Gastroesophageal sphincter (tissue), 4 donors: ENCODE measurements at regions not wholly inside any gene's neighbourhood (a gene's known extent, or its start where the extent isn't known, plus 50 kb on each side); places are given as distances from the start of the nearest gene placed in this dataset.

Experiments
- ATAC-seq: fragments of 150-250 bp; one replicate; pipeline ENCODE4 v1.9.1; 2016; ENCODE audit warnings: mild to moderate bottlenecking, moderate library complexity
- H3K27ac ChIP-seq, 4 donors: fragments of 200-600 bp; sonication (generic) in 3 of 4; 1 replicate in 3 of 4; 2 replicates in 1 of 4; pipeline ENCODE4 v1.5.1; 2016 to 2019
- H3K27me3 ChIP-seq: fragments of 200-600 bp; sonication (generic); one replicate; pipeline ENCODE4 v1.5.1; 2019
- H3K36me3 ChIP-seq, 2 donors: fragments of 200-600 bp; sonication (generic); one replicate each; pipeline ENCODE4 v1.5.1; 2019; ENCODE audit warnings: control low read depth in 1 of 2
- H3K4me1 ChIP-seq, 3 donors: fragments of 200-600 bp; sonication (generic); 1 replicate in 2 of 3; 2 replicates in 1 of 3; pipeline ENCODE4 v1.5.1; 2016 to 2019; ENCODE audit warnings: control low read depth in 2 of 3
- H3K4me3 ChIP-seq, 2 donors: fragments of 200-600 bp; sonication (generic); one replicate each; pipeline ENCODE4 v1.5.1; 2019; ENCODE audit warnings: mild to moderate bottlenecking in 1 of 2, moderate library complexity in 1 of 2
- H3K9me3 ChIP-seq, 3 donors: fragments of 200-600 bp; sonication (generic); one replicate each; pipeline ENCODE4 v1.5.1; 2017 to 2019; ENCODE audit warnings: control low read depth in 2 of 3
- EP300 ChIP-seq: sonication (generic); formaldehyde crosslinking; IDR thresholded peaks from one replicate; pipeline ENCODE4 v1.6.1; 2017; ENCODE audit warnings: antibody characterized with exemption, mild to moderate bottlenecking
- POLR2A ChIP-seq, 2 donors: fragments of 450-650 bp; IDR thresholded peaks; one replicate each; pipeline ENCODE4 v1.6.1; 2017; ENCODE audit warnings: antibody characterized with exemption in 2 of 2, mild to moderate bottlenecking in 2 of 2, moderate library complexity in 1 of 2
- POLR2AphosphoS5 ChIP-seq: sonication (generic); formaldehyde crosslinking; IDR thresholded peaks from one replicate; pipeline ENCODE4 v1.6.1; 2017; ENCODE audit warnings: antibody characterized with exemption
- WGBS, 2 donors: methylation state at CpG; one replicate each; pipeline ENCODE4 v1.1.5; 2018; ENCODE audit warnings: low coverage in 1 of 2; 5-methylcytosine and 5-hydroxymethylcytosine counted together
- TF ChIP-seq, protein P1 (sequence below), 4 experiments: fragments of 200-600 bp in 2 of 4; fragments of 450-650 bp in 2 of 4; sonication (generic) in 1 of 4; IDR thresholded peaks; one replicate each; pipeline ENCODE4 v1.5.1; 2017 to 2019; ENCODE audit warnings: antibody characterized with exemption in 4 of 4, mild to moderate bottlenecking in 2 of 4, moderate library complexity in 2 of 4

DNA sequence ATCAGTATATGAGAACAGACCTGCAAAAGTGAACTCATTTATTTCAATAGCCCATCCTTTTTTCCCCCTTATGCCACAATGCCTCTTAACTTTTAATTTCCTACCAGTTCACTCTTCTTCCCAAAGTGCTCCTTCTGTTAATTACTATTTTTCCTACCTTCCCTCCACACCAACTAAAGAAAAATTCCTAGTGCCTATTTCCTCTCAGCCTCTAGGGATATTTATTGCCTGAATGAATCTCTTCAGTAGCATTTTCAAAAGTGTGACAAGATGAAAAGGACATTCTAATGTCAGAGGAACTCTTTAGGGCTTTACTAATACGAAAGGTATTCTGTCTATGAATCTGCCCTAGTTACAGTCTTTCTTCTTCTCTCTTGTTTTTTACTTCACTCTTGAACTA is 181.1 kb upstream of the SPRY1 start:
- no peak for ATAC-seq
- no peaks in the 10 kb centered on the region for H3K27me3 ChIP-seq
- peaks cover 0 to 18% (median 2%) of the 10 kb centered on the region in 3 donors for H3K4me1 ChIP-seq
- WGBS, 2 donors: 43 to 78% methylated on average over 1 of the region's 1 CpG
- H3K36me3 ChIP-seq: no peaks in the 10 kb centered on the region
- H3K27ac ChIP-seq: no peak overlapping the region
- H3K4me3 ChIP-seq: no peak overlapping the region
- H3K9me3 ChIP-seq: no peaks in the 10 kb centered on the region
- TF ChIP-seq POLR2AphosphoS5: no peak
- no peak for TF ChIP-seq EP300

GRCh38 chr4:123216543-123216942 is 180.1 kb upstream of the SPRY1 start:
- Histone ChIP-seq H3K27me3 (no peaks in the 10 kb centered on the region), H3K4me3 (no peak overlapping the region), H3K36me3 (no peaks in the 10 kb centered on the region), H3K27ac (no peak overlapping the region), H3K9me3 (no peaks in the 10 kb centered on the region), H3K4me1 (peaks cover 0 to 18% (median 2%) of the 10 kb centered on the region in 3 donors)
- no peak for ATAC-seq
- 0 to 9% methylated on average over 1 of the region's 1 CpG for WGBS, 2 donors
- TF ChIP-seq EP300: no peak
- TF ChIP-seq POLR2AphosphoS5: no peak
- TF ChIP-seq, protein P1, sequence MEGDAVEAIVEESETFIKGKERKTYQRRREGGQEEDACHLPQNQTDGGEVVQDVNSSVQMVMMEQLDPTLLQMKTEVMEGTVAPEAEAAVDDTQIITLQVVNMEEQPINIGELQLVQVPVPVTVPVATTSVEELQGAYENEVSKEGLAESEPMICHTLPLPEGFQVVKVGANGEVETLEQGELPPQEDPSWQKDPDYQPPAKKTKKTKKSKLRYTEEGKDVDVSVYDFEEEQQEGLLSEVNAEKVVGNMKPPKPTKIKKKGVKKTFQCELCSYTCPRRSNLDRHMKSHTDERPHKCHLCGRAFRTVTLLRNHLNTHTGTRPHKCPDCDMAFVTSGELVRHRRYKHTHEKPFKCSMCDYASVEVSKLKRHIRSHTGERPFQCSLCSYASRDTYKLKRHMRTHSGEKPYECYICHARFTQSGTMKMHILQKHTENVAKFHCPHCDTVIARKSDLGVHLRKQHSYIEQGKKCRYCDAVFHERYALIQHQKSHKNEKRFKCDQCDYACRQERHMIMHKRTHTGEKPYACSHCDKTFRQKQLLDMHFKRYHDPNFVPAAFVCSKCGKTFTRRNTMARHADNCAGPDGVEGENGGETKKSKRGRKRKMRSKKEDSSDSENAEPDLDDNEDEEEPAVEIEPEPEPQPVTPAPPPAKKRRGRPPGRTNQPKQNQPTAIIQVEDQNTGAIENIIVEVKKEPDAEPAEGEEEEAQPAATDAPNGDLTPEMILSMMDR (IDR thresholded peaks at IDR 0.05): no peak
- no peak for TF ChIP-seq POLR2A (IDR thresholded peaks at IDR 0.05)

GRCh38 chr4:123216946-123217345 is 179.6 kb upstream of the SPRY1 start:
- no peak for TF ChIP-seq EP300
- TF ChIP-seq POLR2A (IDR thresholded peaks at IDR 0.05): no peak
- TF ChIP-seq, protein P1 (IDR thresholded peaks at IDR 0.05): no peak
- TF ChIP-seq POLR2AphosphoS5: no peak
- Histone ChIP-seq H3K27me3 (no peaks in the 10 kb centered on the region), H3K4me1 (peaks cover 0 to 18% (median 2%) of the 10 kb centered on the region in 3 donors), H3K9me3 (no peaks in the 10 kb centered on the region), H3K36me3 (no peaks in the 10 kb centered on the region), H3K4me3 (no peak overlapping the region), H3K27ac (peak overlapping the region in 1 of 4 donors; percentile 11)
- no peak for ATAC-seq

DNA sequence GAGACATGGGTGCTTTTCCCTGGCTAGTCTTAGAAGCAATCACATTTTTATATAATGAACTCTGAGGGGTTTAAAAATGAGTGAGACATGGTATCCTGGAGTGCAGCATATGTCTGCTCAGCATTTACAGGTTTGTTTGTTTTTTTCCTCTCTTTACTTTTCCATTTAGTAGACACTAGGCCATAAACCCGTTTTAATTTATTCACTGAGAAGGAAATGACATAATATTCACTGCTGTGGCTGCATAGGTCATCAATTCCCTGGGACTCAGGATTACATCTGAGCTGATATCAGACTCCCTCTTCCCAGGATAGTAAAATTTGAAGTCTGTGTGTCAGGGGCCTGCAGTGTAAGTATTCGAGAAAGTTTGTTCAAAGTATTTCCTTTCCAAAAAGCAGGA is 178.9 kb upstream of the SPRY1 start:
- H3K27ac ChIP-seq: no peak overlapping the region
- H3K4me3 ChIP-seq: no peak overlapping the region
- peaks cover 0 to 18% (median 2%) of the 10 kb centered on the region in 3 donors for H3K4me1 ChIP-seq
- no peak for ATAC-seq
- no peaks in the 10 kb centered on the region for H3K36me3 ChIP-seq
- TF ChIP-seq, protein P1 (IDR thresholded peaks at IDR 0.05): no peak
- TF ChIP-seq EP300 (no peak), POLR2AphosphoS5 (no peak), POLR2A (IDR thresholded peaks at IDR 0.05) (no peak)
- H3K9me3 ChIP-seq: no peaks in the 10 kb centered on the region
- 26 to 33% methylated on average over 2 of the region's 2 CpGs for WGBS, 2 donors
- no peaks in the 10 kb centered on the region for H3K27me3 ChIP-seq

DNA sequence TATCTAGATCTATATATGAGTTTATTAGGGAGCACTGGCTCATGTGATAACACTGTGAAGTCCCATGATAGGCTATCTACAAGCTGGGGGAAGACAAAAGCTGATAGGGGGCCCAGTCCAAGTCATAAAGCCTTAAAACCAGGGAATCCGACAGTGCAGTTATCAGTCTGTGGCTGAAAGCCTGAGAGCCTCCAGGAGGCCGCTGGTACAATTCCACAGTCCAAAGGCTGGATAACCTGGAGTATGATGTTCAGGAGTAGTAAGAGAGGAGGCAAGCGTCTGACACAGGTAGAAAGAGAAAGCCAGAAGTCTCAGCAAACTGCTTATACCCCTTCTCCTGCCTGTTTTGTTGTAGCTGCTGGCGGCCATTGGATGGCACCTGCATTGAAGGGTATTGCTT is 177.6 kb upstream of the SPRY1 start:
- Histone ChIP-seq H3K27ac (no peak overlapping the region), H3K4me1 (peaks cover 0 to 18% (median 2%) of the 10 kb centered on the region in 3 donors), H3K4me3 (no peak overlapping the region), H3K9me3 (no peaks in the 10 kb centered on the region), H3K27me3 (no peaks in the 10 kb centered on the region), H3K36me3 (no peaks in the 10 kb centered on the region)
- no peak for ATAC-seq
- WGBS, 2 donors: 94 to 100% methylated on average over 2 to 4 of the region's 4 CpGs
- TF ChIP-seq EP300 (no peak), POLR2AphosphoS5 (no peak), POLR2A (IDR thresholded peaks at IDR 0.05) (no peak)
- TF ChIP-seq, protein P1 (IDR thresholded peaks at IDR 0.05): no peak
